Stimulated activated CD4-positive, alpha-beta T cell treated with anti-CD3 and anti-CD28 coated beads, Interleukin-1b, Interleukin-23, amount 100 ng/mL, for 4 hours (primary cell): ENCODE measurements at regions not wholly inside any gene's neighbourhood (a gene's known extent, or its start where the extent isn't known, plus 50 kb on each side); places are given as distances from the start of the nearest gene placed in this dataset.
A peak's percentile ranks its signal among the peaks of the same experiment; 100 is the strongest.

Source experiments
- DNase-seq, 2 donors: peaks; one replicate each; pipeline ENCODE4 v3.0.0-alpha.2; 2020; ENCODE audit warnings: low read depth in 2 of 2

DNA sequence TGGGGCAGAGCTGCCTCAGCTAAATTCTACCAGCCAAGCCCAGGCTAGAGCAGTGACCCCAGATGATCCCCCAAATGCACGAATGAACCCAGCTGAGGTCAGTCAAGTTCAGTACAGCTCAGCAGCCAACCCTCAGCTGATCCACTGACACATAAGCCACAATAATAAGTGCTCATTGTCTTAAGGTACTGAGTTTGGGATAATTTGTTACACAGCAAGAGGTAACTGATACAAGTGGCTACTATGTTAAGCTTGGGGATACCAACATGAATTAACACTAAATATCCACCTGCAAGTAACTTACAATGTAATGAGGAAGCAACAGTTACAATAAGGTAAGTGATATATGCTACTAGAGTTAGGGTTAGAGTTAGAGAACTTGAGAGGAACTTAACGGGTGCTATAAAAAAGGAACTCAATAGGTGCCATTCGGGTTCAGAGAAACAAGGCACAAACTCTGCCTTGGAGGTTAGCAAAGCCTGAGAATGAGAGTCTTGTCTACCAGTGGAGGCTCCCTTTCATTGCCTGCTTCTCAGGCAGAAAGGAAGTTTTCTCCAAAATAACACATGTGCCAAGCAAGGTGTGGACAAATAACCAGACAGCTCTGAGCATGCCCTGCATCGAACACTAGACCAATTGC, 189.4 kb downstream of the ARL4C start:
- no peak for DNase-seq

DNA sequence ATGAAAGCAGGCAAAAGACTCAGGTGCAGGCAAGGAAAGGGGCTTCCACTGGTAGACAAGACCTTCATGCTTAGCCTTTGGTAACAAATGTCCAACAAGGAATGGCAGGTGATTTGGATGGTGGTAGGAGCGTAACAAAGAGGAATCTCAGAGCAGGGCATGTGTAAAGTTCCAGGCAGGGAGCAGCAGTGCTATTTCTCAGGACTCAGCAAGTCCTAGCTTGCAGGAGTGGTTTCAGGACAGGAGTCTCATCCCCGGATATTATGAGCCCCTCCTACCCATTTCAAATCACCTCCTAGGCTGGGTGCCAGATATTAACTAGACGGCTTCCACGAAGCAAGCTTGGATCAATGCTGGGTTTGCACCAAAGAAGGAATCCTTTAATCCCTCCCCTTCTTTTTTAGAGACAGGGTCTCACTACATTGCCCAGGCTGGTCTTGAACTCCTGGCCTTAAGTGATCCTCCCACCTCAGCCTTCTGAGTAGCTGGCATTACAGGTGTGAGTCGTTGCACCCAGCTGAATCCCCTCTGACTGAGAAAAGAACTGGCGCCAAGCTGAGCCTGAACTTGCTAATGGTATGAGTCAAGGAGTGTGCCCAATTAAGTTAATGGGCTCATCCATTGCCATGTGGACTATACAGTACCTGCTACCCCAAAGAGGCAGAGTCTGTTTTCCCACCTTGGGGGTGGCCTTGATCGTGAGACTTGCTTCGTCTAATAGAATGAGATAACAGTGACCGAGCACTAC, 190.3 kb downstream of the ARL4C start:
- no peak for DNase-seq

DNA sequence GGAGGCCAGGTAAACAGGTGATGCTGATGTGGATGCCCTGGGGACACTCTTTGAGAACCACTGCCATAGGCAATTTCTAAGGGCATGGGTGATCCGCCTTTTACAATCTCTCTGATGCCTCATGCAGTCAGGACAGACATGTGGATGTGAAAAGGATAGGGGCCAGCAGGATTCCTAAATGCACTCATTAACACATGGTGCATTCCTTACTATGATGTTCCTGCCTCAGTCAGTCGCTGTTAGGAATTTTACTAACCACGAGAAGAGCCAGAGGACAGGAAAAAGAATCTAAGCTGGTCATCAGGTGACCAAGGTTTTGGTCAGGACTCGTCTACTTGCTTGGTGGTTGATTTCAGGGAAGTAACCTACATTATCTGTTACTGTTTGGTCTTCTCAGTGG, 191.0 kb downstream of the ARL4C start:
- no peak for DNase-seq

DNA sequence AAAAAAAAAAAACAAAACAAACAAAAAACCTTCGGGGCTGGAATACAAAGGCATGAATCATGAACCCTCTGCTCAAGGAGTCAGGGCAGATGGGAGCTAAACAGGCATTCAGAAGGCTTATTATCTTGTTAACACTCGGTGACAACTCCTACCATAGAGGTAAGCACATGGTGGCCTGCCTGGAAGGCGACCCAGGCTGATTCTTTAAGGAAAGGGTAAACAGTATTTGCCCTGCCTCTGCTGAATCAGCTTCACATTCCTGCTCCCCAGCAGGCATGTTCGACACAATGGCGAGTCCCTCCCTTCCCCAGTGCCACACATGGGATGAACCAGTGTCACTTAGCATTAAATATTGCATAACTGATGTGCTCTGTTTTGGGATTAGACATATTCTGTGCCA, 191.9 kb downstream of the ARL4C start:
- no peak for DNase-seq

DNA sequence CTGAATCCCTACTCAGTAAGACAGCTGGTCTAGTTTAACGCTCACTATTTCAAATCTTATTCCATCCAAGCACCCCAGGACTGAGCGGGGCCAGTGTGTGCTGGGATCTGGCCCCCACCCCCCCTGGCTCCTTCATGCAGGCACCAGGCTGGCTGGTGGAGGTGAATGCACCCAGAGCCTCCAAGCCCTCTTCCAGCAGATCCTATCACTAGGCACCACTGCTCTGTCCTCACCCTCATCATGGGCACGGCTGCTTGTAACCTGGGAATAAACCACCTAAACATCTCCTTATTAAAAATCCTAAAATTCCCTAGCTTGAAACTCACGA, 194.3 kb downstream of the ARL4C start:
- DNase-seq: no peak

DNA sequence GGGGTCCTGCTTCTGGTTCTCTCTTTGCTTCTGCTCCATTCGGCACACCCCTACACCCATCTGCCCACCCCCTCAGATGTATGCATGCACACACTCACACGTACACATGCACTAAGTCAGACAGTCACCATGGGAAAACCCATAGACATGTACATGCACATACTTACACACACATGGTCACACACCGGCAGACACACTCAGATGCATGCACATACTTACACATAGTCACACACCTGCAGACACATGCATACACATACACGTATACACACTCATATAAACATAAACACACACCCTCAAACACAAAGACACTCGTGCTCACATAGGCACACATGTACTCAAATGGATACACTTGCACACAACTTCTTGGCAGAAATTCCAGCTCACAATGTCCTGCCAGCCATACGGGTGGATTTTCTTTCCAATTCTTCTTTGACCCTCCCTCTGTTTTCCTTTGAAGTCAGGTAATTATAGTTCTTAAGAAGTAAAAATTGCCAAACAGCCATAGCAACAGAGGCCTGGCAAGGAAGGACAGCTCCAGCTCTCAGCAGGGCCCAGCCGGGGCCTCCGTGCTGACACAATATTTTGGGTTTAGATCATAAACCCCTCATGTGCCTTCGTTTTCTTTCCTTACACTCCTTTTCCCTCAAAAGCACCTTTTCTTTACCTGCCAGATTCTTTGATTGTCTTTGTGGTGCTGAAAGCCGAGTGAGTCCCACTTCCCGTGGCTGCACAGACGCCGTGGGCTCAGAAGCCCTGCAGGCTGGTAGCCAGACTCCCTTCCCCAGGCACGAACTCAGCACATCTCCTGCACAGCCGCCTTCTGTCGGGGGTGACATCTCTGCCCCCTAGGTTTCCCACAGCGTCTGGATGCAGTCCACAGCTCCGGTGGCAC, 195.7 kb downstream of the ARL4C start:
- DNase-seq: no peak

DNA sequence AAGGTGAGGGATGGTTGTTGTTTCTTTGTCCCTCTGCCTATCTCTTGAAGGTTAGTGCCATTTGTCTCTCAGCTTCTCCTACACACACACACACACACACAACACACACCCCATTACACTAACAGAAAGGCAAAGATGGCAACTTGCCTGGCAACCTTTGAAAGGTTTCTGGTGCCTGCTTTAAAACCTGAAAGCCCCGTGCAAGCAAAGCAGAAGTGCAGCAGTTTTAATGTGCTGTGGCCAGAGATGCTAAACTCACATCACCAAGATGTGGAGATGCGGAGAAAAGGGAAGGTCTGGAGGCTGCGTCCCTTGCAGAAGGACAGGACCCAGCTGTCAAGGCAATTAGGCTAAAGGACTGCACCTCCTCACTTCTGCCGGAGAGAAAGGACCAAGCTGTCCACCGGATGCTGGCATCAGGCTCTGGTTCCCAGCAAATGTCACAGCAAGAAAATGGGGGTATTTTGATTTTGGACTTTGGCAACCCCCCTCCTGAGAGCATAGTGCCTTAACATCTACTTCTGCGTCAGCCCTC, 196.4 kb downstream of the ARL4C start:
- no peak for DNase-seq

DNA sequence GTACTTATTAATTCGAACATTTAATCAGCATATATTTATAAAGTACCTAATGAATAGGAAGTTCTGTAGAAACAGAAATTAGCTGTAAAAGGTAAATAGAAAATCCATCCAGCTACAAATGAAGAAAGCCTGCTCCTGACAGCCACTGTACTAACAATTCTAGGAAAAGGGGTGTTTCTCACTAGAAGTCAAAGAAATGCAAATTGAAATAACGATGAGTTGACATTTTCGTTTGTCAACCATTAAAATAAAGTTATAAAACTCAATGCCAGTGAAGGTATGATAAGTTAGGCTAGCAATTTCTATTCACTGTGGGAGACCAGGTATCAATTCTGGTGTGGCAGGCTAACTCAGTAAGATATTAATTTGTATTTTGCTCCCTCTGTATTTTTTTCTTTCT, 198.0 kb downstream of the ARL4C start:
- DNase-seq: no peak

DNA sequence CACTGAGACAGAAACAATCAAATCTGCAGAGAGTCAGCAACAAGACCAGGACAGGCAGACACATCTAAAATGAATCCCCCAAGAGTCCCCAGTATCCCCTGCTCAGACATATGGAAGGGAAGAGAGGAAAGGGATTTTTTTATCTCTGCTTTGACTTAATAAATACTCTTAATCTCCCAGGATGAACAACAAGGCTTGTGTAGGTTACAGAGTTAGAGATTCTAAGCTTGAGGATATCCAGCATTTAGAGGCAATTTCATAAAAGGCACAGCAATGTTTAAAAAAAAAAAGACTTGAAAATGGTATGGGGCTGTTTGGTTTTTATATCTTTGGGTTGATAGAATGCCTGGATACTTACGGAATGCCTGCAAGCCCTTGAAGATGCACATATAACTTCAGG, 199.9 kb downstream of the ARL4C start:
- no peak for DNase-seq

DNA sequence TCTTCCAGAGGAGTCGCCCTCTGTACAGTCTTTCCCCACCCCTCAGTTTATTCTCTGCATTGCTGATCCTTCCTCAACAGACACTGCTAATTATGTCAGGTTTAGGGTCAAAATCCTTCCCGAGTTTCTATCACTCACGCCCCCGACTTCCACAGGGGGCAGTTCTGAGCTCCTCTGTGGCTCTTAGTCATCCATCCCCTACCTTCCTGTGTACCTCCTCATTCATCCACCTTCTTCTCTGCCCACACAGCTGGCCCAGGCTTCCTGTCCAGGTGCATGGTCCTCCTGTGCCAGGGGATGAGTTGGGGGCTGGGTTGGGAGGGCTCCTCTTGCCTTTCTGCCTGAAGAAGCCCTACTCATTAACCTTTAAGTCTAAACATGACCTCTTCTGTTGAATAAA, 202.9 kb downstream of the ARL4C start:
- DNase-seq: no peak

DNA sequence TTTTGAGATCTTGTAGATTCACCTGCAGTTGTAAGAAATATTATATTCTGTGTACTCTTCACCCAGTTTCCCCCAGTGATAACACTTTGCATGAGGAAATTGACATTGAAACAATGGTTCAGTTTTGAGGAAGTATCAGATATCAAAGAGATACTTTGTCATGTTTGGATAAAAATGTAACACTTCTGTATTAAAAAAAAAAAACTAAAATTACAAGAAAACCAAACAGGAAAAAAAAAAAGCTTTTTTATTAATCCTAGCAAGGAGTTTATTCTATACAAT, 204.0 kb downstream of the ARL4C start:
- no peak for DNase-seq

DNA sequence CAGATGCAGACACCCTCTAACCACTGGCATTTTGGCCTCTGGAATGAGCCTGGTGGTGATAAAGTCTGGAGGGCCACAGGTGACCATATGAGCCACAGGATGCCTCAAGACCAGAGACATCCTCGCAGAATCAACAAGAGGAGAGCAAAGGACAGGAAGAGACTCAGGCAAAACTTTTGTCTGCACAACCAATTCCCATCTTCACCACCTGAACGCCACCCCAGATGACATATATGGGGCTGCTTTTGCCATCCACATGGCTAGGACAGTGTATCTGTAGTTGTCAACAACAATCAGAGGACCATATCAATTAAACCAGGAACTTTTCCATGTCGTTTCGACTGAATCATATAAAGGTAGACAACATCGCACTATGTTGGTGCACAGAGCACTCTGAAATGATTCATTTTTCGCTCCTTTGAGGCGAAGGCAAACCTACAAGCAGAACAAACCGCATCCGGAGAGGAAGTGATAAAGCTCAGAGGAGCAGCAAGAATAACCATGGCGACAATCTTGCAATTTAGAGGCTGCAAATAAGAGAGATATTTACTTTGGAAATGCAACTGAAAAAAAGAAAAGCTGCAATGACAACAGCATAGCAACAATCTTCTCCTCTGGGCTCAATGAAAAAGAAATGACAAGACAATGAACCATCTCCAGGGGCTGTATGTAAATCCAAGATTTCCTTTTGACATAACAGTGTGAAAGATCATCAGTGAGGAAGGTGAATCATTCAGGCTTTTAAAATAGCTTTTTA, 204.5 kb downstream of the ARL4C start:
- DNase-seq: peak in 1 of 2 donors; percentile 56

DNA sequence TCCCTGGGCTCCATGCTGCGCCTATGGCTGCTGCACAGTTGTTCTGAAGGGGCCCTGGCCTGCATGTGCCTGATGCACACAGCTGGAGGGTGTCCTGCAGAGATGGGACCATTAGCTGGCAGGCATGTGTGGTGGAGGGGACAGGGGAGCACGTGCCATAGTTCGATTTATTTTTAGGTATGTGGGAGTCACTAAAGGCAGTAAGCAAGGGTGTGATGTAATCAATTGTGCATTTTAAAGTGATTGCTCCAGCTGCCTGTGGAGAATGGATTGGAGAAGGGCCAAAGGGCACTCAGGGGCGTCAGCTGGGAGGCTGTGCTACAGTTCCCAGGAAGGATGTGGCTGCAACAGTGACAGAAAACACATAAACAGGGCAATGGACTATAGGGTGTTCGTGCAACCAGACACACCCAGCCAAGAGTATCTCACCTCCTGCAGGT, 205.1 kb downstream of the ARL4C start:
- DNase-seq: no peak

DNA sequence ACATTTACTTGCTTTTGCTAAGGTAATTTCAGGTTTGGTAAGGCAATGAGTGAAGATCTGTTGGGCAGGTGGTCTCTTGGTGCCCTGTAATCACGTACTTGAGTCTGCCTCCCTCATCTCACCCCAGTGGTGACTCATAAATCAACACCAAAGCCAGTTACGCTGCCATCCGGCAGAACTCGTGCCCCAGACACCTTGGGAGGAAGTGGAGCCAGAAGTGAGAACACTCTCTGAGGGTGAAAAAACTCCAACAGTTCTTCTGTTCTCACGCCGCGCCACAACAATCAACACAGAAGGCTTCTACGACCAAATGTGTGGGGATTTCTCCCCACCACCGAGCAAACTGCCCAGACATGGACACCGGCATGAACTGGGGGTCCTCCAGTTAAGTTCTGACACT, 206.2 kb downstream of the ARL4C start:
- DNase-seq: peak; percentile 39 to 69

DNA sequence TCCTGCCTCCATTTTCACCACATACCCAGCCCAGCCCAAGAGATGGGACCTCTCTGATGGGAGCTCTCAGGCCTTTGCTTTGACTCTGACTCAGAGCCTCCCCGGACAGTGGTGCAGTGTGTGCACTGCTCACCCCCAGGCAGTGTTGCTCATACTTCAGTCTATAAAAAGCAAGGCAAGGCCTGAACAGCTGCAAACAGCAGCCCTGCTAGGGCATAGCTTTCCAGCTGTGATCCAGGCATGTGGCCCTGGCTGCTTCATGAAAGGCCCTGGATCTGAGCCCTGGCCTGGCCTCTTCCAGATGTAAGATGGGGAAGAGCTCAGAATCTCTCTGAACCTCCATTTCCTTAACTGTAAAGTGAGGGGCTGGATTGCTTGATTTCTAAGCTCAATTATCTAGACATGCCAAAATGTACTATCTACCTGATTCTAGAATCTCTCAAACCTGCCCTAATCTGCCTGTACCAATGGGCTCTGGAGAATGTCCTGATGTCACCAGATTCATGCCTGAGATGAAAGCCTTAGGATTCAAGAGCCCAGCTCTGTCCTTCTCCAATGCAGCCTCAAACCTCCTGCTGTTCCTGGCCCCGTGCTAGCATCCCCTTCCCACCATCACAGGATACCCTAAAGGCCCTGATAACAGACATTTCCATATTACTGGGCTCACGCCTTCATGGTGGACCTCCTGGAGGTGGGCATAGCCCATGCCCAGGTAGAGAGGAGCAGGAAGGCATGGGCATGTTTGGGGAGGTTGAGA, 206.9 kb downstream of the ARL4C start:
- no peak for DNase-seq

DNA sequence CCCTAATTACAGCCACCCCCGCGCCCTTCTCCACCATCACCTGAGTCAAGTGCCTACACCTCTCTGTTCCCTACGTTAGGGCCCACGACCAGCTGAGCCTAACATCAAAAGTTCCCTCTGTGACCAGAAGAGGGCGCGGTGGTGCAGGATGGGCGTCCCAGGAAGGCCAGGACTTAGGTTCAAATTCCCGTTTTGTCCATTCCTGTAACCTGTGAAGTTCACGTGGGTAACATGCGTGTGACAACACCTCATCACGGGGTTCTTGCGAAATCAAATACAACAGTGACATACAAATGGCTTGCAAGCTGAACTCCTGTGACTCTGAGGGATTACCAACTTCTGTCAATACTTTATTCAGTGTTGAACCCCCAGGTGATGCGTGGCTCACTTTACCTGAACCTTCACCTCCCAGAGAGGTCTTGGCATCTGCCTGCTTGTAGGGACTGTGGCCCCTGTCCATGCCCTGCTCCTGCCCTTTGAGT, 207.9 kb downstream of the ARL4C start:
- peak; percentile 52 to 68 for DNase-seq

DNA sequence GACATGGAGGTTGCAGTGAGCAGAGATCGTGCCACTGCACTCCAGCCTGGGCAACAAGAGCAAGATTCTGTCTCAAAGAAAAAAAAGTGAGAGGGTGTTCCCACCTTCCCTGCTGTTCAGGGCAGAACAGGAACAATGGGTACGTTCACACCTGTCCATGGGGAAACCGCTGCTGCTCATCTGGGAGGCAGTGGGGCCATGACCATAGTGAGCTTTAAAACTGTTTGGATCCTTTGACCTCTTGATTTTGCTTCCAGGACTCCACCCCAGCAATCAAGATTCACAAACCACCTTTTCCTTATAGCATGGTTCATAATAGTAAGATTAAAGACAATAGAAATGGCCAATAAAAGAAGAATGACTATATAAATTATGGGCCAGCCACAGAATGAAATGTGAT, 209.2 kb downstream of the ARL4C start:
- no peak for DNase-seq

DNA sequence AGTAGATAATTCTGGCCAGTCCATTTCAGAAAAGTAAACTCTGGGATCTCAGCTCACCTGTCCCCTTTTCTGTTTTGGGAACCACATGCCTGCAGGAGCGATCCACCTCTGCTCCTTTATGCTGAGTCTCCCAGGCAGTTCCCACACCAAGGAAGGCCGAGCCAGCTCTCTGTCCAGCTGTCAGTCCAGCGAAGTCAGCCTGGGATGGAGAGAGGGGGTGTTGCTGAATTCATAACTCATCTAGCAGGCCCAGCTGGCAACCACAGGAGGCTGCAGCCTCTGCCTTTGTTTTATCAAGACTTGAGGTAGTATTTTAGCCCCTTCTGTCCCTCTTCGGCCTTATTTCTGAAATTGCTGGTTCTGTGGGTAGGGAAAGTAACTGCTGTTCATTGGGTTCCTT, 209.9 kb downstream of the ARL4C start:
- no peak for DNase-seq

DNA sequence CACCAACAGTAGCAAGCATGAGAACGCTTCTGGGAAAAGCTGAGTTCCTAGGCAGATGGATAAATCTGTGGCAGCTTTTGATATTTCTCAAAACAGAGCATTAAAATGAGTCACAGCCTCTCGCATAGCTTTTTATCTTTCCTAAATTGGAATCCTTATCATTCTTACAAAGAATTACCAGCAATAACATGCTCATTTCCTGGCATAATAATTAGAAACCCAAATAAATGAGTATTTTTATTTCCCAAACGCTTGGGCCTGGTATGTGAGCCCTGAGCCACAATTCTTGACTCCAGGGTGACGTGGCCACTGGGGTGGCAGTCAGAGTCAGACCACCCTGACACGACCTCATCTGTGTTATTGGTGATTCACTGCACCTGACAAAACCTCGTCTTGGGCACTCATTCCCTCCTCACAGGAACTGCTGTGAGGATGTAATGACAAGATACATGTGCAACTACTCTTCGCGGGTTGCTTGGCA, 210.7 kb downstream of the ARL4C start:
- no peak for DNase-seq

DNA sequence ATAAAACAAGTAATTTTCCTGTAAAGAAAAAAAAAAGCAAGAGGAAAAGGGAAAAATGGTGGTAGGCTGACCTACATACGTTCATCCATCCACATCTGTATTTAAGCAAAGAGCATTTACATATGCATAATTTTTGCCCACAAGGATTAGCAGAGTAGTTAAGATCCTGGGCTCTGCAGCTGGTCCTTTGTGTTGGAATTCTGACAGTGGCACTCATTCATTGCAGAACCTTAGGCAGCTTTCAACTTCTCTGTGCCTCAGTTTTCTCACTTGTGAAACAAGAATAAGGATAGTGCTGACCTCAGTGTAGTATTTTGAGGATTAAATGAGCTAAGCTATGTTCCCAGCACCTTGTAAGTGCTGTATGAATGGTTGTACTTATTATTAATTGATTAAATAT, 211.3 kb downstream of the ARL4C start:
- DNase-seq: no peak

DNA sequence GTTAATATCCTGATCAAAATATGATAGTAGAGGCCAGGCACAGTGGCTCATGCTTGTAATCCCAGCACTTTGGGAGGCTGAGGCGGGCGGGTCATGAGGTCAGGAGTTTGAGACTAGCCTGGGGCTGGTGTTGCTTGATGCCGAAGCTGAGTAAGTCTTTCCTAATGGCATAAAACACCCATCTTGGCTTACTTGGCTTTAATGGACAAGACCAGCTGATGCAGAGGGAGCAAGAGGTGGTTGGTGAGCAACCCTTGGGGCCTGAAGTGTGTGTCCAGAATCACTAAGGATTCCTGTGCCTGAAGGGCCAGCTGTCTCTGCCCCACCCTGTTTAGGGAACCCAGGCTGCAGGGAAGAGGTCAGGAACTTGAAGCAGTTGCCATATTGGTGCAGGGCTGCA, 217.2 kb downstream of the ARL4C start:
- DNase-seq: no peak
